A673 (cell line): ENCODE measurements at regions not wholly inside any gene's neighbourhood (a gene's known extent, or its start where the extent isn't known, plus 50 kb on each side); places are given as distances from the start of the nearest gene placed in this dataset.

Experiments used
- BruUV-seq: library from RNA; stranded (reverse); fragments of 400-500 nt; replicated peaks from 2 replicates; lab custom pipeline; 2021; lab: Mats Ljungman, UMichigan
- CTCF ChIA-PET: fragments of 300-600 bp; sonication (Branson Sonifier 250); formaldehyde crosslinking; loops from one replicate; lab custom pipeline; 2022; ENCODE audit warnings: antibody characterized with exemption; lab: Charles Lee
- POLR2A ChIA-PET: fragments of 300-600 bp; sonication (Branson Sonifier 250); formaldehyde crosslinking; loops from one replicate; lab custom pipeline; 2022; ENCODE audit warnings: antibody characterized with exemption; ENCODE audit not compliant: low non-redundant PET; lab: Charles Lee
- DNase-seq: peaks from one replicate; pipeline ENCODE4 v3.0.0-alpha.2; 2015; ENCODE audit warnings: low spot score
- H3K27ac ChIP-seq: fragments of 200-600 bp; sonication (generic); 2 replicates; pipeline ENCODE4 v1.5.1; 2016; ENCODE audit warnings: mixed run types, low read depth, mild to moderate bottlenecking, mixed read lengths, antibody characterized with exemption, low read length; ENCODE audit not compliant: poor library complexity, severe bottlenecking
- H3K27me3 ChIP-seq: fragments of 200-600 bp; sonication (generic); replicated peaks from 2 replicates; pipeline ENCODE4 v1.6.1; 2017; ENCODE audit warnings: mixed run types, low read depth, mild to moderate bottlenecking, mixed read lengths, antibody characterized with exemption, low read length; ENCODE audit not compliant: insufficient read depth, poor library complexity
- H3K36me3 ChIP-seq: fragments of 200-600 bp; sonication (generic); 2 replicates; pipeline ENCODE4 v1.6.1; 2016; ENCODE audit warnings: mixed run types, mild to moderate bottlenecking, mixed read lengths, antibody characterized with exemption, low read length; ENCODE audit not compliant: insufficient read depth, poor library complexity, severe bottlenecking
- H3K4me1 ChIP-seq: fragments of 200-600 bp; sonication (generic); 2 replicates; pipeline ENCODE4 v1.6.1; 2017; ENCODE audit warnings: mixed run types, mild to moderate bottlenecking, mixed read lengths, antibody characterized with exemption, low read length; ENCODE audit not compliant: insufficient read depth, poor library complexity, severe bottlenecking
- H3K4me3 ChIP-seq: fragments of 200-600 bp; sonication (generic); 2 replicates; pipeline ENCODE4 v1.5.1; 2016; ENCODE audit warnings: low read depth, mixed run types, mild to moderate bottlenecking, mixed read lengths, low read length; ENCODE audit not compliant: poor library complexity, severe bottlenecking
- H3K9me3 ChIP-seq: fragments of 200-600 bp; sonication (generic); 2 replicates; pipeline ENCODE4 v1.6.1; 2016; ENCODE audit warnings: mixed run types, low read depth, mild to moderate bottlenecking, mixed read lengths, antibody characterized with exemption, low read length; ENCODE audit not compliant: poor library complexity, severe bottlenecking
- CTCF ChIP-seq: fragments of 300-800, 200-600 bp; sonication (generic); conservative IDR thresholded peaks from 2 replicates; pipeline ENCODE4 v1.5.1; 2017; ENCODE audit warnings: low read depth, mild to moderate bottlenecking, antibody characterized with exemption, low read length, moderate library complexity, mixed read lengths
- EZH2 ChIP-seq: fragments of 200-600 bp; sonication (generic); IDR thresholded peaks from 2 replicates; pipeline ENCODE4 v1.6.1; 2017; ENCODE audit warnings: borderline replicate concordance, low read depth, mild to moderate bottlenecking, mixed read lengths, antibody characterized with exemption, low read length; ENCODE audit not compliant: poor library complexity, severe bottlenecking
- intact Hi-C: fragments of 100-400 bp; cut with micrococcal nuclease; formaldehyde crosslinking; loops from one replicate; pipeline ENCODE4 v1.10.0; 2022; ENCODE audit not compliant: unreplicated experiment

DNA sequence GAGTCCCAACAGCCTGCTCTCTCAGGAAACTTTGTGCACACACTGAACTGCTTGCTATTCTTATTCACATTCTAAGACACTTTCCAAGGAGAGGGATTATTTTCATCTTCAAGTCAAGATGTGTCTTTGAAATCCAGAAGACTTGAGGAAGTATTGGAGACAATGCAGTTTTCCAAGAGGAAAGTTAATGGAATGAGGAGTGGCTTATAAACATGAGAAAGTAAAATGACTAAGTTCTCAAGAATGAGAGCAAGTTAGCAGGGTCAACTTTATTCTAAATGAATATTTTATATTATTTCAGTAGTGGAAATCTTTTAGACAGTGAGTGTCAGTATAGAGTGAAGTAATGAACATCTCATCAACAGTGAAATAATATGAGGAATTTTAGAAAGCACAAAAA is 1239.3 kb downstream of the MRPL39 start:
- CTCF ChIA-PET = no interaction called here
- intact Hi-C loops = no loop called here
- POLR2A ChIA-PET = no interaction called here

DNA sequence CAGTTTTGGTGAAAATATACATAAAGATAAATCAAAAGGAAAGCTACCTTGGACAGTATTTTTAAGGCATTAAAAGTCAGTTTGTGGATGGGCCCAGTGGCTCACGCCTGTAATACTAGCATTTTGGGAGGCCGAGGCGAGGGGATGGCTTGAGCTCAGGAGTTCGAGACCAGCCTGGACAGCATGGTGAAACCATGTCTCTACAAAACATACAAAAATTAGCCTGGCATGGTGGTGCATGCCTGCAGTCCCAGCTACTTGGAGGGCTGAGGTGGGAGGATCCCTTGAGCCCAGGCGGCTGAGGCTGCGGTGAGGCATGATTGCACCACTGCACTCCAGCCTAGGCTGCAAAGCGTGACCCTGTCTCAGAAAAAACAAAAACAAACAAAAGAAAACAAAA is 1253.8 kb downstream of the MRPL39 start:
- TF ChIP-seq EZH2 = no peak
- TF ChIP-seq CTCF = no peak
- CTCF ChIA-PET = no interaction called here
- BruUV-seq = no TSS peak

More for the DNA sequence above, 1239.3 kb downstream of the MRPL39 start:
- Histone ChIP-seq H3K27ac (no peak overlapping the region), H3K27me3 (no peaks in the 10 kb centered on the region), H3K36me3 (no peaks in the 10 kb centered on the region), H3K4me3 (no peak overlapping the region), H3K4me1 (no peaks in the 10 kb centered on the region), H3K9me3 (peaks cover 21% of the 10 kb centered on the region)
- TF ChIP-seq EZH2 = no peak
- no peak for TF ChIP-seq CTCF
- BruUV-seq = no TSS peak
- DNase-seq = no peak

GRCh38 chr21:24339406-24339805 is 1267.9 kb downstream of the MRPL39 start:
- Histone ChIP-seq H3K27ac (no peak overlapping the region), H3K4me1 (no peaks in the 10 kb centered on the region), H3K9me3 (peaks cover 25% of the 10 kb centered on the region), H3K36me3 (no peaks in the 10 kb centered on the region), H3K27me3 (no peaks in the 10 kb centered on the region), H3K4me3 (no peak overlapping the region)
- no peak for TF ChIP-seq CTCF
- TF ChIP-seq EZH2 = no peak
- no peak for DNase-seq
- BruUV-seq = no TSS peak
- intact Hi-C loops = no loop called here
- POLR2A ChIA-PET = no interaction called here
- CTCF ChIA-PET = no interaction called here

More for the DNA sequence above, 1253.8 kb downstream of the MRPL39 start:
- POLR2A ChIA-PET = no interaction called here
- DNase-seq = no peak
- H3K27me3 ChIP-seq = no peaks in the 10 kb centered on the region
- no peak overlapping the region for H3K27ac ChIP-seq
- no peak overlapping the region for H3K4me3 ChIP-seq
- intact Hi-C loops = no loop called here
- H3K4me1 ChIP-seq = no peaks in the 10 kb centered on the region
- peaks cover 18% of the 10 kb centered on the region for H3K9me3 ChIP-seq
- H3K36me3 ChIP-seq = no peaks in the 10 kb centered on the region
